GM23338 (cell line): ENCODE measurements at regions not wholly inside any gene's neighbourhood (a gene's known extent, or its start where the extent isn't known, plus 50 kb on each side); places are given as distances from the start of the nearest gene placed in this dataset.

Experiments
- ATAC-seq: fragments of 200-7000 bp; cut with Tn5 transposase; 3 replicates; pipeline ENCODE4 v1.9.1; 2020
- DNase-seq: peaks from one replicate; pipeline ENCODE4 v3.0.0-alpha.2; 2015; ENCODE audit warnings: low spot score
- H2AFZ ChIP-seq: fragments of 200-600 bp; sonication (generic); 2 replicates; pipeline ENCODE4 v1.8.0; 2016; ENCODE audit warnings: antibody characterized with exemption, mild to moderate bottlenecking, moderate library complexity
- H3F3A ChIP-seq: fragments of 200-600 bp; sonication (generic); replicated peaks from 2 replicates; pipeline ENCODE4 v1.8.0; 2017; ENCODE audit warnings: antibody characterized with exemption, mixed run types, low read depth
- H3K27ac ChIP-seq: fragments of 200-600 bp; sonication (generic); 2 replicates; pipeline ENCODE4 v1.6.1; 2016; ENCODE audit warnings: low read depth
- H3K27me3 ChIP-seq: fragments of 200-600 bp; sonication (generic); 2 replicates; pipeline ENCODE4 v1.8.0; 2016; ENCODE audit warnings: mild to moderate bottlenecking, mixed run types, moderate library complexity; ENCODE audit not compliant: insufficient read depth
- H3K36me3 ChIP-seq: fragments of 200-600 bp; sonication (generic); 2 replicates; pipeline ENCODE4 v1.8.0; 2016; ENCODE audit warnings: mild to moderate bottlenecking; ENCODE audit not compliant: insufficient read depth
- H3K4me1 ChIP-seq: fragments of 200-600 bp; sonication (generic); 2 replicates; pipeline ENCODE4 v1.8.0; 2016; ENCODE audit warnings: mild to moderate bottlenecking, moderate library complexity; ENCODE audit not compliant: insufficient read depth
- H3K4me2 ChIP-seq: fragments of 200-600 bp; sonication (generic); 2 replicates; pipeline ENCODE4 v1.7.1; 2017; ENCODE audit warnings: mixed run types
- H3K4me3 ChIP-seq: fragments of 200-600 bp; sonication (generic); 2 replicates; pipeline ENCODE4 v1.6.1; 2016; ENCODE audit warnings: mixed run types
- H3K79me2 ChIP-seq: fragments of 200-600 bp; sonication (generic); replicated peaks from 2 replicates; pipeline ENCODE4 v1.8.0; 2017; ENCODE audit warnings: mild to moderate bottlenecking; ENCODE audit not compliant: insufficient read depth
- H3K9me2 ChIP-seq: fragments of 200-600 bp; sonication (generic); 2 replicates; pipeline ENCODE4 v1.8.0; 2017; ENCODE audit not compliant: insufficient read depth
- H4K20me1 ChIP-seq: fragments of 200-600 bp; sonication (generic); replicated peaks from 2 replicates; pipeline ENCODE4 v1.8.0; 2017; ENCODE audit warnings: mild to moderate bottlenecking; ENCODE audit not compliant: insufficient read depth
- H3K27ac Mint-ChIP-seq: 2 replicates; pipeline ENCODE4 v1.8.0; 2020; ENCODE audit warnings: inconsistent platforms, mild to moderate bottlenecking, moderate library complexity, mixed read lengths
- H3K27me3 Mint-ChIP-seq: 3 replicates; pipeline ENCODE4 v1.8.0; 2022; ENCODE audit warnings: low read depth, mild to moderate bottlenecking, moderate library complexity, mixed read lengths, inconsistent platforms; ENCODE audit not compliant: insufficient read depth, poor library complexity
- H3K36me3 Mint-ChIP-seq: 3 replicates; pipeline ENCODE4 v1.8.0; 2021; ENCODE audit warnings: low read depth, mild to moderate bottlenecking, inconsistent platforms, moderate library complexity, mixed read lengths
- H3K4me1 Mint-ChIP-seq: 3 replicates; pipeline ENCODE4 v1.8.0; 2020; ENCODE audit warnings: mild to moderate bottlenecking, inconsistent platforms, mixed read lengths
- H3K4me3 Mint-ChIP-seq: 3 replicates; pipeline ENCODE4 v1.8.0; 2021; ENCODE audit warnings: moderate library complexity, mild to moderate bottlenecking, inconsistent platforms, mixed read lengths
- H3K9me3 Mint-ChIP-seq: 3 replicates; pipeline ENCODE4 v1.8.0; 2020; ENCODE audit warnings: moderate library complexity, mild to moderate bottlenecking, inconsistent platforms, mixed read lengths
- CREB1 ChIP-seq: fragments of 250-450 bp; sonication (Bioruptor Pico); IDR thresholded peaks from 2 replicates; pipeline ENCODE4 v1.5.0; 2020; ENCODE audit warnings: low read depth, mild to moderate bottlenecking, moderate library complexity
- CTCF ChIP-seq, 2 experiments: fragments of 200-600 bp in 1 of 2; sonication (generic) in 1 of 2; conservative IDR thresholded peaks; 2 replicates each; pipeline versions ENCODE4 v1.5.1 to v1.6.1; 2016 to 2017; ENCODE audit warnings: antibody characterized with exemption in 2 of 2, low read depth in 2 of 2, mild to moderate bottlenecking in 2 of 2, moderate library complexity in 1 of 2
- EZH2 ChIP-seq: fragments of 200-600 bp; sonication (generic); IDR thresholded peaks from one replicate; pipeline ENCODE4 v1.8.0; 2017; ENCODE audit warnings: antibody characterized with exemption, mild to moderate bottlenecking, low read depth; ENCODE audit not compliant: unreplicated experiment
- EZH2phosphoT487 ChIP-seq: fragments of 200-600 bp; sonication (generic); IDR thresholded peaks from one replicate; pipeline ENCODE4 v1.8.1; 2018; ENCODE audit warnings: antibody characterized with exemption; ENCODE audit not compliant: unreplicated experiment
- NANOG ChIP-seq: IDR thresholded peaks from 2 replicates; pipeline ENCODE4 v1.6.1; 2016; ENCODE audit warnings: antibody characterized with exemption, borderline replicate concordance
- POLR2AphosphoS5 ChIP-seq: IDR thresholded peaks from 2 replicates; pipeline ENCODE4 v1.6.1; 2016; ENCODE audit warnings: antibody characterized with exemption, low read depth
- STAT1 ChIP-seq: IDR thresholded peaks from one replicate; pipeline ENCODE4 v1.6.1; 2016; ENCODE audit warnings: antibody characterized with exemption; ENCODE audit not compliant: unreplicated experiment
- ZNF114 ChIP-seq: fragments of 250-450 bp; sonication (Bioruptor Pico); IDR thresholded peaks from 2 replicates; pipeline ENCODE4 v1.5.0; 2020; ENCODE audit warnings: mild to moderate bottlenecking, moderate library complexity
- ZNF331 ChIP-seq: fragments of 250-450 bp; sonication (Bioruptor Pico); IDR thresholded peaks from 2 replicates; pipeline ENCODE4 v1.5.0; 2020; ENCODE audit warnings: low read depth, mild to moderate bottlenecking, moderate library complexity

GRCh38 chr20:57106030-57106682 is 160.3 kb downstream of the BMP7 start:
- ATAC-seq (no peak), DNase-seq (peak; percentile 38)
- Histone ChIP-seq H3F3A (no peaks in the 10 kb centered on the region), H3K27me3 (no peaks in the 10 kb centered on the region), H3K27ac (no peak overlapping the region), H3K79me2 (no peaks in the 10 kb centered on the region), H2AFZ (peak overlapping the region; percentile 59; the same call in 1 of the 2 replicates), H3K4me2 (no peak overlapping the region), H3K4me3 (no peak overlapping the region), H3K36me3 (no peaks in the 10 kb centered on the region), H4K20me1 (no peaks in the 10 kb centered on the region), H3K4me1 (no peaks in the 10 kb centered on the region), H3K9me2 (no peaks in the 10 kb centered on the region; the same call in 1 of the 2 replicates)
- Mint-ChIP-seq H3K4me1 (no peaks in the 10 kb centered on the region; the same call in 2 of the 3 replicates), H3K27me3 (peaks cover 2% of the 10 kb centered on the region), H3K4me3 (no peak overlapping the region), H3K9me3 (no peaks in the 10 kb centered on the region; the same call in 1 of the 3 replicates), H3K27ac (no peak overlapping the region), H3K36me3 (no peaks in the 10 kb centered on the region)
- TF ChIP-seq EZH2 = no peak
- no peak for TF ChIP-seq EZH2phosphoT487
- no peak for TF ChIP-seq NANOG
- TF ChIP-seq ZNF331 = no peak

- no peaks in the 10 kb centered on the region; the same call in 1 of the 3 replicates for H3K9me3 Mint-ChIP-seq
- no peaks in the 10 kb centered on the region for H3K4me1 ChIP-seq
- no peaks in the 10 kb centered on the region for H3F3A ChIP-seq
- no peaks in the 10 kb centered on the region; the same call in 2 of the 3 replicates for H3K4me1 Mint-ChIP-seq
- no peaks in the 10 kb centered on the region for H3K27me3 ChIP-seq
- no peak overlapping the region for H3K27ac Mint-ChIP-seq
- no peak overlapping the region for H3K4me3 ChIP-seq
- H3K36me3 Mint-ChIP-seq = no peaks in the 10 kb centered on the region
- H3K79me2 ChIP-seq = no peaks in the 10 kb centered on the region
- H3K4me3 Mint-ChIP-seq = no peak overlapping the region
- ATAC-seq (no peak), DNase-seq (no peak)
- H4K20me1 ChIP-seq = no peaks in the 10 kb centered on the region
- no peak overlapping the region for H3K4me2 ChIP-seq
- no peak overlapping the region for H3K27ac ChIP-seq
- H3K36me3 ChIP-seq = no peaks in the 10 kb centered on the region
- no peaks in the 10 kb centered on the region; the same call in 1 of the 2 replicates for H3K9me2 ChIP-seq
- H3K27me3 Mint-ChIP-seq = peaks cover 2% of the 10 kb centered on the region
- TF ChIP-seq STAT1 (no peak), NANOG (no peak), CREB1 (CRISPR knock-in tag) (no peak), ZNF114 (CRISPR knock-in tag) (no peak), CTCF (conservative IDR thresholded peaks at IDR 0.05; ENCODE audit: low read depth in 2 of 2) (no peak), POLR2AphosphoS5 (no peak)
- H2AFZ ChIP-seq = peak overlapping the region; percentile 59; the same call in 1 of the 2 replicates
Observed at GRCh38 chr20:57106692-57107091, 159.7 kb downstream of the BMP7 start.

- H3K4me1 Mint-ChIP-seq = no peaks in the 10 kb centered on the region; the same call in 2 of the 3 replicates
- no peak overlapping the region for H3K27ac Mint-ChIP-seq
- H3K27ac ChIP-seq = no peak overlapping the region
- no peaks in the 10 kb centered on the region for H3K36me3 Mint-ChIP-seq
- no peaks in the 10 kb centered on the region for H4K20me1 ChIP-seq
- no peak overlapping the region for H3K4me2 ChIP-seq
- DNase-seq = no peak
- H3K4me3 Mint-ChIP-seq = no peak overlapping the region
- H3K9me3 Mint-ChIP-seq = no peaks in the 10 kb centered on the region
- H2AFZ ChIP-seq = no peak overlapping the region
- no peaks in the 10 kb centered on the region for H3K36me3 ChIP-seq
- no peaks in the 10 kb centered on the region; the same call in 1 of the 2 replicates for H3K9me2 ChIP-seq
- no peak overlapping the region for H3K4me3 ChIP-seq
- peaks cover 2% of the 10 kb centered on the region for H3K27me3 Mint-ChIP-seq
- no peaks in the 10 kb centered on the region for H3K27me3 ChIP-seq
- H3F3A ChIP-seq = no peaks in the 10 kb centered on the region
- no peak for ATAC-seq
- no peaks in the 10 kb centered on the region for H3K4me1 ChIP-seq
- no peaks in the 10 kb centered on the region for H3K79me2 ChIP-seq
- TF ChIP-seq EZH2phosphoT487 = no peak
- TF ChIP-seq CREB1 (CRISPR knock-in tag) = no peak
Observed at GRCh38 chr20:57107208-57107607, 159.2 kb downstream of the BMP7 start.
